ENCODE measurements at regions not wholly inside any gene's neighbourhood (a gene's known extent, or its start where the extent isn't known, plus 50 kb on each side); places are given as distances from the start of the nearest gene placed in this dataset.
A peak's percentile ranks its signal among the peaks of the same experiment; 100 is the strongest.

- Histone ChIP-seq H2BK5ac (ENCODE audit: insufficient read length, low read length) (no peak overlapping the region), H3K23ac (ENCODE audit: insufficient read length, low read depth, low read length) (no peak overlapping the region), H2AFZ (ENCODE audit: low read length) (no peak overlapping the region), H2BK12ac (ENCODE audit: insufficient read length, low read depth, low read length) (no peak overlapping the region), H2BK15ac (ENCODE audit: low read depth, low read length) (no peak overlapping the region), H2BK120ac (ENCODE audit: low read depth, low read length, poor library complexity, severe bottlenecking) (no peak overlapping the region), H4K20me1 (ENCODE audit: control insufficient read depth, insufficient read depth, insufficient read length) (no peaks in the 10 kb centered on the region), H4K91ac (ENCODE audit: insufficient read length, low read depth, low read length) (no peak overlapping the region), H3T11ph (ENCODE audit: low read length) (no peak overlapping the region), H3K27ac (ENCODE audit: insufficient read length, low read depth, low read length) (no peak overlapping the region), H3K23me2 (ENCODE audit: insufficient read length, low read depth, low read length, poor library complexity, severe bottlenecking) (no peaks in the 10 kb centered on the region), H4K5ac (ENCODE audit: insufficient read length, low read depth, low read length) (peak overlapping the region; percentile 30), H3K9me3 (ENCODE audit: control insufficient read depth, low read depth, low read length) (no peaks in the 10 kb centered on the region), H3K4me2 (ENCODE audit: insufficient read depth, insufficient read length, low read length) (no peak overlapping the region), H3K27me3 (ENCODE audit: insufficient read depth, low read length) (no peaks in the 10 kb centered on the region), H3K4me1 (ENCODE audit: insufficient read depth, low read length) (no peaks in the 10 kb centered on the region), H3K56ac (ENCODE audit: insufficient read length, low read depth, low read length) (no peak overlapping the region), H3K4ac (ENCODE audit: low read depth, low read length) (no peak overlapping the region), H3K14ac (ENCODE audit: insufficient read depth, low read length) (no peak overlapping the region), H2BK20ac (ENCODE audit: low read depth, low read length, poor library complexity, severe bottlenecking) (no peak overlapping the region), H3K9ac (ENCODE audit: extremely low read depth, insufficient read length, low read length) (no peak overlapping the region), H2AK5ac (ENCODE audit: insufficient read length, low read length) (no peak overlapping the region), H3K79me1 (ENCODE audit: insufficient read depth, low read depth, low read length, poor library complexity, severe bottlenecking) (no peaks in the 10 kb centered on the region), H3K18ac (ENCODE audit: insufficient read length, low read depth, low read length) (no peak overlapping the region), H3K79me2 (ENCODE audit: insufficient read depth, low read length) (no peaks in the 10 kb centered on the region), H4K8ac (replicated peaks; ENCODE audit: insufficient read length, low read depth, low read length) (peak overlapping the region; percentile 23)
- no peak for TF ChIP-seq CTCF (conservative IDR thresholded peaks at IDR 0.05)
- Mint-ChIP-seq H3K4me1 (no peaks in the 10 kb centered on the region), H3K27me3 (ENCODE audit: low read depth) (0 out of 2 replicates have a peak, but pooled peaks cover 2% of the 10 kb centered on the region), H3K9me3 (no peaks in the 10 kb centered on the region), H3K4me3 (no peak overlapping the region), H3K36me3 (ENCODE audit: insufficient read depth in 1 of 3, low read depth in 3 of 3) (no peaks in the 10 kb centered on the region), H3K27ac (peak overlapping the region in 1 of 3 experiments; percentile 23; a peak in 1 of 7 replicates)
- no CpG with 5 or more reads among the region's 15 CpGs for WGBS (ENCODE audit: extremely low coverage, insufficient read length, low lambda C conversion rate)
- no peak for DNase-seq
Observed at GRCh38 chr2:16394072-16394985, 271.3 kb downstream of the CYRIA start.

All from H9 (cell line).